GM18502 (cell line): ENCODE measurements at regions not wholly inside any gene's neighbourhood (a gene's known extent, or its start where the extent isn't known, plus 50 kb on each side); places are given as distances from the start of the nearest gene placed in this dataset.
"Not testable (repeated sequence)": the region's sequence is repeated elsewhere in the genome, so short reads cannot be mapped to it uniquely, and the experiment has no call there.

Source experiments
- ATAC-seq: cut with Tn5 transposase; IDR thresholded peaks from one replicate; pipeline ENCODE4 v1.9.1; 2021; ENCODE audit warnings: mild to moderate bottlenecking; ENCODE audit not compliant: unreplicated experiment, poor library complexity

- no peak for ATAC-seq
Observed at GRCh38 chr15:25989327-25989726, 126.2 kb upstream of the ATP10A start.

GRCh38 chr15:25988716-25989115, 125.6 kb upstream of the ATP10A start:
- ATAC-seq, result not testable (repeated sequence)

DNA sequence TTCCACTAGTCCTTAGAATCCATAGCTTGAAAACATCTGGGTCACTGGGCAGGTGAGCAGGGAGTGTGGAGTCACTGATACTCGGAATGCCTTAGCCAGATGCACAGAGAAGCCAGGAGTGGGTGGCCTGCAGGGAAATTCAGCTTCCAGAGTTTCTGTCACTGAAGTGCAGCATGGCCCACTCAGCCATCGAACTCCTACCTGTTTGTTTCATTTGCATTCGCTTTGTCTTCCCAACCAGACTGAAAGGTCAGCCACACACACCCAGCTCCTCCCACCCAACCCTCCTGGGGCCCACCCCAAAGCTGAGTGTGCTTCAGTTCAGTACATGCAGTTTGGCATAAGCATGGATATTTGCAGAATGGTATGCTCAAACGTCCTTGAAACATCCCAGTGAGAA, 124.5 kb upstream of the ATP10A start:
- ATAC-seq, result no peak

DNA sequence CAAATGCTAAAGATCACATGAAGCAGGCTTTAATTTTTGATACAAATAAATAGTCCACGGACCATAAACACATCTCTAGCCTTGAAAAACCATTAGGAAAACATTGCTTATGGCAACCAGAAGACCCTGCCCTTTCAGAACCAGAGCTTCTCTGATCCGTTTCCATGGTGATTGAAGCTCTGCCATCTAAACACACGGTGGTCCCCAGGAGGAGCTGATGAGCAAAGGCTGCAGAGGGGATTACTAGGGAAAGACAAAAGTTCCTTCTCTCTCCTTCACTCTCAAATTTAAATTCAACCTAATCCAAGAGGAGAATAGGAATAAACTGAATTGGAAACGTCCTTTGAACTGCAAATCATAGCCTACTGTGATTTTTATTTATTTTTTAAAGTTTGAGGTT, 122.0 kb upstream of the ATP10A start:
- ATAC-seq, result no peak

DNA sequence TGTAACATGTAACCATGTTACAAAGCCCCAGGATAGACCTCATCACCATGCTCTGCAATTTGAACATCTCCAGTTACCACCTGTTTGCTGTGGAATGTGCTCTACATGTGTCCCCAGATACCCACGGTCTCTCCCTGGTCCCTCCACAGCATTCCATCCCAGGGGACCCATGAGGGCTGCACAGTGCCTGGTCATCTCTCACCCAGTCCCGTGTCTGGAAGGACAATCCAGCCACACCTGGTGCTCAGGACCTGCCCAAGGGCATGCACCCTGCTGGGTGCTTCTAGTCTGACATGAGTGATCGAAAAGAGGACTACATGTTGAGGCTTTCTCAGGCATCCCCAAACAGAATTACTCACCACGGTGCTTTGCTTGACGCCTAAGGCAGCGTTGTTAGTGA, 119.6 kb upstream of the ATP10A start:
- ATAC-seq, result no peak

DNA sequence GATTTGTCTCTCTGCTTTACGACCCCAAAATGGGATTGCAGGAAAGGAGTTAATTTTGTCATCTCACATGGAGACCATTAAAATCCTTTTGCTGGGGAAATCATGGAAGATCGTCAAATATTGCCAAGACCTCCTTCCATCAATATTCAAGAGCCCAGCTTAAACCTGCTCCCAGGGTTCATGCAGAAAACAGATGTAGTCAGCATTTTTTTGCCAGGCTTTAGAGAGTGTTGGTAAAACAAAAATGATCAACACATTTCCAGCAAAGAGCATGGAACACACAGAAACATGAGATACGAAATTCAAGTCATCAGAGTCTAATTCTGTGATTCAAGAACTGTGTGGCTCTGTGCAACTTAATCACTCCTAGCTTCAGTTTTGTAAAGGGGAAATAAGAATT, 118.0 kb upstream of the ATP10A start:
- no peak for ATAC-seq

GRCh38 chr15:25972141-25972675, 109.1 kb upstream of the ATP10A start:
- no peak for ATAC-seq

DNA sequence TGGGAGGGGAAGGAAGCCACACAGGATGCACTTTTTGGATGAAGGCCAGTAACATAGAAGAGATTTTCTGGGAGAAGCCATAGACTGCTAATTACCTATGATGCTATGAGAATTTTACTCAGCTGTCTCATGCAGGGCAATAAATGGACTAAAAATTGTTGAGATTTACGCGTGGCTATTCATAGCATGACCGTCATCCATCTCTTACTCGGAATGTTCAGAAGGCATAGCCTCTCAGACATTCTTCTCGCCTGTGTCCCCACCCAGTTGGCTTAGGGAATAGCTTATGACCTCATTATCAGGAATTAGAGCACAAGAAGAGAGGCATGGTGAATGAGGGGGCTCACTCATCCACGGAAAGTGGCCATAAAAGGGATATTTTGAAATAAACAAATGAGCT, 107.9 kb upstream of the ATP10A start:
- ATAC-seq, result no peak

DNA sequence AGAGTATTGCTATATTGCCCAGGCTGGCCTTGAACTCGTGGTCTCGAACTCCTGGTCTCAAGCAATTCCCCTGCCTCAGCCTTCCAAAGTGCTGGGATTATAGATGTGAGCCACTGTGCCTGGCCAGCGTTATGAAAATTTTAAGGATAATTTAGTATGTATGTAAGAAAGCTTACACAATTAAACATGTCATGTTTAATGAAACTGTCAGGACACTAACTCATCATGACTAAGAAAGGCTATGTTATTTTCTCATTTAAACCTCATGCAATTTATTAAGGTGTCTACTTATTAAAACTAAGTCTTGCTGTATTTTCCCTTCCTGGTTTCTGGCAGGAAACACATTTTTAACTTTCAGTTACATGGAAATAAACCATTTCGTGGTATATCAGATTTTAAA, 106.8 kb upstream of the ATP10A start:
- ATAC-seq, result no peak

GRCh38 chr15:25967116-25967515, 104.0 kb upstream of the ATP10A start:
- no peak for ATAC-seq

DNA sequence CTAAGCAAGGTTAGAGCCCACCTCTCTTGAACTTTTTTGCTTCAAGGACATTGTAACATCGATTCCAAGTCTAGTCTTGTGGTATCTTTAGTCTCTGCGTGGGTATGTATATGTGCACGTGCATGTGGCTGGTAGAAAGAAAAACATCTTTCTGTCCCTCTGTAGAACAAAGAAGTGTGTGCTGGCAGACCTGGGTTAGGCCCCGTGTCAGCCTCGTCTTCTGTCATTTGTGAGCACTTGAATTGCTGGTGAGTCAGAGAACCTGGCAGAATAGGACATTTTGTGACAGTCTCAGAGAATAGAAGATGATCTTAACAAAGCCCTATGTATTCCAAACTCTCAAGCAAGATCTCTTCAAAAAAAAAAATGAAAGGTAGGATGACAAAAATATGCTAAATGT, 102.2 kb upstream of the ATP10A start:
- no peak for ATAC-seq

- ATAC-seq, result no peak
Observed at GRCh38 chr15:25960273-25960672, 97.1 kb upstream of the ATP10A start.

- no peak for ATAC-seq
Observed at GRCh38 chr15:25959100-25959499, 96.0 kb upstream of the ATP10A start.

GRCh38 chr15:25955628-25956027, 92.5 kb upstream of the ATP10A start:
- no peak for ATAC-seq

DNA sequence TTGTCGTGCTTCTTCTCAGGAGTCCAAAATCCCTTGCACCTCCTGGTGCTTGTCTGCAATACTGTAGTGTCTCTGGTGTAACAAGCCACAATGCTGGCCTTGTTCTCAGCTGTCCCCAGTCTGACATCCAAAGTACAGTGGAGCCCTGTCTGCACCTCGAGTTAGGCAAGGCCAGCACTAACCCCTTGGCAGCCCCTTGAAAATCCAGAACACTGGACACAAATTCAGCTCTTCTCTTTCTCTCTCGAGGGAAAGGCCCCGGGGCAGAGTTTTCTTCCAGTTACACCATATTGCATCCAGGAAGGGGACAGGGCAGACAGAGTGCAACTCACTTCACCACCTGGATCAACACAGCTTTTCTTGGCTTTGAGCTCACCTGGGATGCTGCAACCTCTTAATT, 91.3 kb upstream of the ATP10A start:
- ATAC-seq, result no peak

DNA sequence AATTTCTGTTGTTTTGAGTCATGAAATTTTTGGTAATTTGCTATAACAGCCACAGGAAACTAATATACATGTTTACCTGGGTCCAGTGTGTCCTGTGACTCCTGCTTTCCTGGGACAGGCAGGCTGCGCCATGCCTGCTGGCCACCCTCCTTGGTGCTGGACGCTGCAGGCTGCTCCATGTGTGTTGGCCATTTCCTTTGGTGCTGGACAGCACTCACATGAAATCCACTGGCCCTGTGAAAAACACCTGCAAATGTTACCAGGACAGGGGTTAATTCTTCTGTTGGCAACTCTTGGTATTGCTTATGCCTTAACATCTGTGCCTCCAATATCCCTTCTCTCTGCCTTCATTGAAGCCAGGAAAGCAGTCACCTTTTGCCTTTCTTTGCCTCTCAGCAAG, 86.9 kb upstream of the ATP10A start:
- no peak for ATAC-seq

DNA sequence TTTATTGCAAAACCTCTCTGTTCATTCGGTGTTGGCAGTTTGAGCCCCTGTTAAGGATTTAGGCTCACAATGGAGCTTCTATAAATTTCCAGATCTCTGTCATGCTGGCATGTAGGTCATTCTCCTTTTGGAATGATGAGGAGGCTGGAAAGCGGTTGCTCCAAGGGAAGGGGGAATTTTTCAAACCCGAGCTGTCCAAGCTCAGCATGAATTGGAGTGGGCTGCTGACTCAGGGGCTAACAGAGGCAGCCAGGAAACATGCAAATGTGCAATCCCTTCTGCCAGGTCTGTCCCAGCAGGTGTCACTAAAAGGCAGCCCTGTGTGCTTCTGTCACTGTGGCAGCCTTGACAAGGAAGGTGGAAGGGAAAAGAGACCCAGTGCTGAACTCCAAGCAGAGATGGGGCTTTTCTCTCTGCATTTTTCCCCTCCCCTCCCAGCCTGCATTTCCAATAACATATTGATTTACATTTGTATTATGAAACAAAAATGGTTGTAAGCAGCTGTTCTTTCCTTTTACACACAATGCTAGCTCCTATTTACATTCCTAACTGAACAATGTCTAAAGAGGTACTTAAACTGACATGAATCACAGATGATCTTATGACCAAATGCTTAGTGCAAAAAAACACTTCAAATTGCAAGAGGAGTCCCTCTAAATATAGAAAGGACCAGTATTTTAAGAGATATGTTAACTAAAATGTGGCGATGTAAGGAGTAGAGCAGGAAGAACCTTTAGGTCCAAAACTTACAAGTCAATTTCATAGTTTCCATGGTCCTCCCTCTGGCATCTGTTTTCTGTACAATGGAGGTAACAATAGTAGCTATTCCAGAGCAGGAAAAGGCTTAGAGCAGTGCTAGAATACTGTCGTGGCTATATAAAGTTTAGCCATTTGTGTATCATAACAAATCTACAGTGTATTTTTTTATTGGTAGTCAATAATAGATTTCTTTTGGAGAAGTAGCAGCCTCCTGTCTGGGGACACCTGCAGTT, 84.5 kb upstream of the ATP10A start:
- no peak for ATAC-seq

GRCh38 chr15:25946241-25946805, 83.2 kb upstream of the ATP10A start:
- ATAC-seq, result no peak

DNA sequence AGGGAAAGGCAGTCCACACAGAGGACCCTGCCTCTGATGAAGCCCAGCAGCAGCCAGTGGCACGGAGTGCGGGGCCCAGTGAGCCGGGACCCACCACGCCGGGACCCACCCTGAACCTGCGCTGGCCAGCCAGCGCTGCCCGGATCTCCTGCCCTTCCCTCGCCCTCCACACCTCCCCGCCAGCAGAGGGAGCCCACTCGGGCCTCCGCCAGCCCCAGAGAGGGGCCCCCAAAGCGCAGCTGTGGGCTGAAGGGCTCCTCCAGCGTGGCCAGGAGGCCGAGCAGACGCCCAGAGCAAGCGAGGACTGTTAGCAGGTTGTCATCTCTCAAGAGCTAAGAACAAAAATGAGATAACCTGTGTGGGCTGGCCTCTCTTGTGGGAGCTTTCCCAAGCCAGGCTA, 81.3 kb upstream of the ATP10A start:
- no peak for ATAC-seq

- no peak for ATAC-seq
Observed at GRCh38 chr15:25943831-25944230, 80.7 kb upstream of the ATP10A start.

DNA sequence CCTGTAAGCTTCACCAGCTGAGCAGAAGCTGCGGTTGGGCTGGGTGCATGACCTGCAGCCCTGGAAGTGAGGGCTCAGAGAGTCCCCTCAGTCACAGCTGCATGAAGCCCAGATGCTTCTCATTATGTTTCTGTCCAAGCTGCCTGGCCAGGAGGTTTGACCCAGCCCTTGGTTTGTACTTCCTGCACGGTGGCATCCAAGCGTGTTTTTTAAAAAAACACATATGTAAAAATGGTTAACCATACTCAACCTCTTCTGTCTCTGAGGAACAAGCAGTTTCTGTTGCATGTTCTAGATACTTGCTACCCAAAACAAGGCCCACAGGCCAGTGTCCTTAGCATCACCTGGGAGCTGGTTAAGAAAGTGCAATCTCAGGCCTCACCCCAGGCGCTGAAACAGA, 76.0 kb upstream of the ATP10A start:
- ATAC-seq, result peak; percentile 91

DNA sequence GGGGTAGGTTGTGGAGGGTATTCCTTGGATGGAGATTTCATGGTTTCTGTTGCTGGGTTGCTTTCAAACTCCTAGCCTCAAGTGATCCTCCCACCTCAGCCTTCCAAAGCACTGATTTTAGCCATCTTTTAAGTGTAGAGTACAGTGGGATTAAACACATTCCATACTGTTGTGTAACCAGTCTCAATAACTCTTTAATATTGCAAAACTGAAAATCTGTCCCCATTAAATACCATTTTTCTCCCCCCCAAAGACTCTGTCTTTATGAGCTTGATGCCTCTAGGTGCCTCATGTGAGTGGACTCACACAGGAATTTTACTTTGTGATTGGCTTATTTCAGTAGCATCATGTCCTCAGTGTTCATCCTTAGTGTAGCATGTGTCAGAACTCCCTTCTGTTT, 74.7 kb upstream of the ATP10A start:
- no peak for ATAC-seq
